ENCODE measurements at regions not wholly inside any gene's neighbourhood (a gene's known extent, or its start where the extent isn't known, plus 50 kb on each side); places are given as distances from the start of the nearest gene placed in this dataset.

DNA sequence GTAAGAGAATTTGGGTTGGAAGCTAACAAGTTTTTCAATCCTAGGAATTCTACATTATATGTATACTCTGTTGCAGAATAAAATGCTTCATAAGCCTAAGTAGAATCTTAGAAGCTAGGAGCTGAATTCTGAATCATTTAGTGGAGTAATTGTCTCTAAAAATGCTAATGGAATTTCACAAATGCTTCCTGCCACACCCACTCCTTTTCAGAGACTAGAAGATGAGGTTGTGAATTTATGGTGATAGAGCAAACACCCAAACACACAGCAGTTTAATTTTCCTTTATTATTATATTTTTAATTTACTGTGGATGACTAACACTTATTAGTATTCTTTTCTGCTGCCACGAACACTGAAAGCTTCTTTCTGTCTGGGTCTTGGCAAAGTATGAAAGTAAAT is 208.0 kb upstream of the PDE4D start:
- H3K9me3 ChIP-seq (replicated peaks; ENCODE audit: control insufficient read depth, insufficient read depth, low read length) = no peaks in the 10 kb centered on the region
- H3K4me2 ChIP-seq (ENCODE audit: control insufficient read depth, insufficient read depth) = no peak overlapping the region
- RAD21 ChIA-PET (ENCODE audit: unreplicated experiment) = no interaction called here
- H2AFZ ChIP-seq (ENCODE audit: control insufficient read depth, low read depth, low read length) = no peak overlapping the region
- SMC1A ChIA-PET (ENCODE audit: uncharacterized antibody, unreplicated experiment) = no interaction called here
- TF ChIP-seq IKZF2 (IDR thresholded peaks at IDR 0.05) (no peak), NFIC (IDR thresholded peaks at IDR 0.05; ENCODE audit: low read depth, low read length) (no peak), HDAC6 (IDR thresholded peaks at IDR 0.05; ENCODE audit: unreplicated experiment) (no peak), FOXK2 (IDR thresholded peaks at IDR 0.05) (no peak), CREB1 (IDR thresholded peaks at IDR 0.05; ENCODE audit: low read depth) (no peak), RAD51 (IDR thresholded peaks at IDR 0.05) (no peak), SMARCA5 (IDR thresholded peaks at IDR 0.05) (no peak), LARP7 (IDR thresholded peaks at IDR 0.05) (no peak), STAT3 (IDR thresholded peaks at IDR 0.05; ENCODE audit: low read depth, low read length) (no peak), TAF1 (IDR thresholded peaks at IDR 0.05; ENCODE audit: borderline replicate concordance, low read depth, low read length) (no peak), ATF7 (IDR thresholded peaks at IDR 0.05; ENCODE audit: low read depth) (no peak)
- TF ChIP-seq, protein P1, sequence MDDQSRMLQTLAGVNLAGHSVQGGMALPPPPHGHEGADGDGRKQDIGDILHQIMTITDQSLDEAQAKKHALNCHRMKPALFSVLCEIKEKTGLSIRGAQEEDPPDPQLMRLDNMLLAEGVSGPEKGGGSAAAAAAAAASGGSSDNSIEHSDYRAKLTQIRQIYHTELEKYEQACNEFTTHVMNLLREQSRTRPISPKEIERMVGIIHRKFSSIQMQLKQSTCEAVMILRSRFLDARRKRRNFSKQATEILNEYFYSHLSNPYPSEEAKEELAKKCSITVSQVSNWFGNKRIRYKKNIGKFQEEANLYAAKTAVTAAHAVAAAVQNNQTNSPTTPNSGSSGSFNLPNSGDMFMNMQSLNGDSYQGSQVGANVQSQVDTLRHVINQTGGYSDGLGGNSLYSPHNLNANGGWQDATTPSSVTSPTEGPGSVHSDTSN (IDR thresholded peaks at IDR 0.05; ENCODE audit: insufficient replicate concordance, low read depth, low read length) = no peak
- TF ChIP-seq, protein P2, sequence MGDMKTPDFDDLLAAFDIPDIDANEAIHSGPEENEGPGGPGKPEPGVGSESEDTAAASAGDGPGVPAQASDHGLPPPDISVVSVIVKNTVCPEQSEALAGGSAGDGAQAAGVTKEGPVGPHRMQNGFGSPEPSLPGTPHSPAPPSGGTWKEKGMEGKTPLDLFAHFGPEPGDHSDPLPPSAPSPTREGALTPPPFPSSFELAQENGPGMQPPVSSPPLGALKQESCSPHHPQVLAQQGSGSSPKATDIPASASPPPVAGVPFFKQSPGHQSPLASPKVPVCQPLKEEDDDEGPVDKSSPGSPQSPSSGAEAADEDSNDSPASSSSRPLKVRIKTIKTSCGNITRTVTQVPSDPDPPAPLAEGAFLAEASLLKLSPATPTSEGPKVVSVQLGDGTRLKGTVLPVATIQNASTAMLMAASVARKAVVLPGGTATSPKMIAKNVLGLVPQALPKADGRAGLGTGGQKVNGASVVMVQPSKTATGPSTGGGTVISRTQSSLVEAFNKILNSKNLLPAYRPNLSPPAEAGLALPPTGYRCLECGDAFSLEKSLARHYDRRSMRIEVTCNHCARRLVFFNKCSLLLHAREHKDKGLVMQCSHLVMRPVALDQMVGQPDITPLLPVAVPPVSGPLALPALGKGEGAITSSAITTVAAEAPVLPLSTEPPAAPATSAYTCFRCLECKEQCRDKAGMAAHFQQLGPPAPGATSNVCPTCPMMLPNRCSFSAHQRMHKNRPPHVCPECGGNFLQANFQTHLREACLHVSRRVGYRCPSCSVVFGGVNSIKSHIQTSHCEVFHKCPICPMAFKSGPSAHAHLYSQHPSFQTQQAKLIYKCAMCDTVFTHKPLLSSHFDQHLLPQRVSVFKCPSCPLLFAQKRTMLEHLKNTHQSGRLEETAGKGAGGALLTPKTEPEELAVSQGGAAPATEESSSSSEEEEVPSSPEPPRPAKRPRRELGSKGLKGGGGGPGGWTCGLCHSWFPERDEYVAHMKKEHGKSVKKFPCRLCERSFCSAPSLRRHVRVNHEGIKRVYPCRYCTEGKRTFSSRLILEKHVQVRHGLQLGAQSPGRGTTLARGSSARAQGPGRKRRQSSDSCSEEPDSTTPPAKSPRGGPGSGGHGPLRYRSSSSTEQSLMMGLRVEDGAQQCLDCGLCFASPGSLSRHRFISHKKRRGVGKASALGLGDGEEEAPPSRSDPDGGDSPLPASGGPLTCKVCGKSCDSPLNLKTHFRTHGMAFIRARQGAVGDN (IDR thresholded peaks at IDR 0.05) = no peak
- WGBS (ENCODE audit: insufficient coverage, insufficient replicate concordance, low lambda C conversion rate, missing lambda C conversion rate) = 43% methylated on average over 1 of the region's 1 CpG
- H3K4me3 ChIP-seq = no peak overlapping the region
- FAIRE-seq (no peak), DNase-seq (ENCODE audit: low read depth, low spot score) (no peak), ATAC-seq (no peak)
- H3K9ac ChIP-seq (ENCODE audit: control insufficient read depth, insufficient read depth, low read length) = no peak overlapping the region
- POLR2A ChIA-PET = no interaction called here
- no TSS peak for BruUV-seq (replicated peaks)
- CTCF ChIA-PET = no interaction called here
- no peak overlapping the region for H3K27ac ChIP-seq (ENCODE audit: control insufficient read depth, insufficient read depth)
- no peaks in the 10 kb centered on the region for H3K36me3 ChIP-seq (ENCODE audit: control insufficient read depth in 2 of 2, insufficient read depth in 2 of 2, low read length in 1 of 2)
- intact Hi-C loops (cut with micrococcal nuclease; ENCODE audit: unreplicated experiment) (no loop called here), in situ Hi-C loops (cut with MboI) (no loop called here)
- no peaks in the 10 kb centered on the region for H3K27me3 ChIP-seq (replicated peaks in 1 of 2; ENCODE audit: control insufficient read depth in 2 of 2, insufficient read depth in 2 of 2, low read length in 1 of 2)
- no peaks in the 10 kb centered on the region for H3K4me1 ChIP-seq (ENCODE audit: control insufficient read depth, insufficient read depth, low read length)
- no peaks in the 10 kb centered on the region for H3K79me2 ChIP-seq (ENCODE audit: control insufficient read depth, insufficient read depth, low read length)
- H4K20me1 ChIP-seq (ENCODE audit: control insufficient read depth, insufficient read depth) = no peaks in the 10 kb centered on the region
